Activated T-helper 2 cell treated with anti-CD3 and anti-CD28 coated beads, Interferon-gamma antibody, Interleukin-2, Interleukin-4, amounts not matched to agents 10 μg/mL and 5 μg/mL and 100 μg/mL, durations not matched to agents 14 hours and 24 hours and 36 hours (primary cell): ENCODE measurements at regions not wholly inside any gene's neighbourhood (a gene's known extent, or its start where the extent isn't known, plus 50 kb on each side); places are given as distances from the start of the nearest gene placed in this dataset.

Experiments
- DNase-seq: peaks from one replicate; pipeline ENCODE4 v3.0.0; 2021; ENCODE audit warnings: low spot score
- H3K27ac Mint-ChIP-seq: one replicate; pipeline ENCODE4 v1.8.0; 2021; ENCODE audit warnings: mixed read lengths
- H3K27me3 Mint-ChIP-seq: one replicate; pipeline ENCODE4 v1.8.0; 2021; ENCODE audit warnings: low read depth, mixed read lengths
- H3K36me3 Mint-ChIP-seq: one replicate; pipeline ENCODE4 v1.8.0; 2021; ENCODE audit warnings: low read depth, mixed read lengths
- H3K4me1 Mint-ChIP-seq: one replicate; pipeline ENCODE4 v1.8.0; 2021; ENCODE audit warnings: low read depth, mixed read lengths
- H3K4me3 Mint-ChIP-seq: one replicate; pipeline ENCODE4 v1.8.0; 2021; ENCODE audit warnings: low read depth, mild to moderate bottlenecking, moderate library complexity, mixed read lengths
- H3K9me3 Mint-ChIP-seq: one replicate; pipeline ENCODE4 v1.8.0; 2021; ENCODE audit warnings: mixed read lengths
- intact Hi-C: fragments of 100-400 bp; cut with micrococcal nuclease; formaldehyde crosslinking; loops from one replicate; pipeline ENCODE4 v1.15.1; 2023

DNA sequence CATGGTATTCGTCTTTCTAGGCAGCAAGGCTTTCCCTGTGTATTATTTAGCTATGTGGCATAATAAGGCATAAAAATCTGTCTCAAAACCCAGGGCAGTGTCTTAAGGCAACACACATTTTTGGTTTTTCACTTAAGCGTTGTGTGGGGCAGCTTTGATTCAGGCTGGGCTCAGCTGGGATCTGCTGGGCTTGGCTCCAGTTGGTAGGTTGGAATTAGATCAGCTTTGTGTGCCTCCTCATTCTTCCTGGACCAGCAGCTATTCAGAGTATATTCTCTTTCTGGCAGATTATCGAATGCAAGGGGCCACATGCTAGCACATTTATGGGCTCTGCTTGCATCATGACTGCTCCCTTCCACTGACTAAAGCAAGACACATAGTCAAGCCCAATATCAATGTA lies 487.9 kb downstream of the RFPL4B start:
- no peak overlapping the region for H3K27ac Mint-ChIP-seq
- H3K36me3 Mint-ChIP-seq, result no peaks in the 10 kb centered on the region
- intact Hi-C loops, result no loop called here
- H3K4me1 Mint-ChIP-seq, result no peaks in the 10 kb centered on the region
- no peak overlapping the region for H3K4me3 Mint-ChIP-seq
- DNase-seq, result no peak
- no peaks in the 10 kb centered on the region for H3K27me3 Mint-ChIP-seq
- no peaks in the 10 kb centered on the region for H3K9me3 Mint-ChIP-seq

DNA sequence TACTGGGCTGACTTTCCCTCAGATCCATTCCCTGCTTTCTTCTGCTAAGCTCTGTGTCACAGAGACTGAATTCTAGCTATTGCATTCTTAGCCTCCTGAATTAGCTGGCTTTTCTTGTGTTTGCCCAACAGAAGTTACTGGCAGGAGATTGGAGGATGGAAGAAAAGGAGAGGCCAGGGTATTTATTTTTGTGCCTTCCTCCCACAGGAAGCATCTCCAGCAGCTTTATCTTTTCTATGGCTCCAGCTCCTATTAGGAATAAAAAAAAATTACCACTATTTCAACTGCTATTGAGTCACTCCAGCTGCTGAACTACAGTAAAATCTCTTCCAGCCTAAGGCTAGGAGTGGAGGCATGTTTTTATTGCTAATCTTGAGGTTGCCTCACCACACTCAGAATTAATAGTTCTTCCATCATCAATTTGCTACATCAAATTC lies 492.4 kb downstream of the RFPL4B start:
- Mint-ChIP-seq H3K27me3 (no peaks in the 10 kb centered on the region), H3K4me1 (no peaks in the 10 kb centered on the region), H3K36me3 (no peaks in the 10 kb centered on the region), H3K27ac (no peak overlapping the region), H3K4me3 (no peak overlapping the region), H3K9me3 (peaks cover 3% of the 10 kb centered on the region)
- no peak for DNase-seq
- intact Hi-C loops, result no loop called here

DNA sequence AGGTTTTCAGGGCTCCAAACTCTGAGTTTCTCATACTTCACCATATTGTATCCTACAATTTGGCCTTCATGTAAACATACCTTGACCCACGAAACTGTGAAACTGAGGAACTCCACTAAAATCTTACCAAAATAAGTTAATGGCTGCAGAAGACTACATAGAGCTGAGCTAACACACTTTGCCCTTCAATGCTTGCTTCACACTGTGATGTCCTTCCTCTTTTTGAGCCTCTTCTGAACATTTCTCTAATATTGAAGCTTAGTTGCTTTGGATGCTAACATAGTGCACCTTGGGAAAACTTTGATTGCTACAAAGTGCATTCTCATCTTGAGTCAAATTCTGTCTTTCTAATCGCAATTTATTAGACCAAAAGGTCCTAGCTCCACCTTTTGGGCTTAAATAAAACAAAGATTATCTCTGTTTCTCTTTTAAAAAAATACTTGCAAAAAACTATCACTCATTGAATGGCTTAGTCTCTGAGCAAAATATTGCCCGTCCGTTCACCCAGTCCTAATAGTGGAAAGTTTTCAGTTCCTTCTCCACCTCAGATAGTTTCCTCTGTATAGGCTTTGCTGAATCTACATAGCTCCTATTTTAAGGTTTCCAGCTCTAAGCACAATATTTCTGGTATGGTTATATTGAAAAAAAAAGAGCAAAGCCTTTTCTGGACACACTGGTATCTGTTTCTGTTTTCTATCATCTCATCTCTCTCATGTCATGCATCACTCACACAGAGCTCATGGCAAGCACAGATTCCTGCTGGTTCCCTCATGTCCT lies 494.6 kb downstream of the RFPL4B start:
- intact Hi-C loops, result no loop called here
- Mint-ChIP-seq H3K4me1 (no peaks in the 10 kb centered on the region), H3K4me3 (no peak overlapping the region), H3K27me3 (no peaks in the 10 kb centered on the region), H3K9me3 (peaks cover 3% of the 10 kb centered on the region), H3K27ac (no peak overlapping the region), H3K36me3 (no peaks in the 10 kb centered on the region)
- DNase-seq, result no peak

DNA sequence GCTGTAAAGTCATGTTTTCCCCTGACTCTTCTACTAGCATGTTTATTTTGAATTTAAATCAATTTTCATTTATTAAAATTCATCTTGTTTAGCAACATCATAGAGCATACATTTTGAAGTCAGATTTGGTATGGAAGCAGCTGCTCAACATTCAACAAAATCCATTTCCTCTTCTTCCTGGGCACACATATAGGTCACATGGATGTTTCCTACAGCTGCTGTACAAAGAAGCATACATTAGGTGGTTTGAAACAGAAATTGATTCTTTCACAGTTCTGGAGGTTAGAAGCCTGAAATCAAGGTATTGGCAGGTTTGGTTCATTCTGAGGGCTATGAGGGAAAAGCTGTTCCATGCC lies 495.2 kb downstream of the RFPL4B start:
- no peak for DNase-seq
- no peaks in the 10 kb centered on the region for H3K27me3 Mint-ChIP-seq

DNA sequence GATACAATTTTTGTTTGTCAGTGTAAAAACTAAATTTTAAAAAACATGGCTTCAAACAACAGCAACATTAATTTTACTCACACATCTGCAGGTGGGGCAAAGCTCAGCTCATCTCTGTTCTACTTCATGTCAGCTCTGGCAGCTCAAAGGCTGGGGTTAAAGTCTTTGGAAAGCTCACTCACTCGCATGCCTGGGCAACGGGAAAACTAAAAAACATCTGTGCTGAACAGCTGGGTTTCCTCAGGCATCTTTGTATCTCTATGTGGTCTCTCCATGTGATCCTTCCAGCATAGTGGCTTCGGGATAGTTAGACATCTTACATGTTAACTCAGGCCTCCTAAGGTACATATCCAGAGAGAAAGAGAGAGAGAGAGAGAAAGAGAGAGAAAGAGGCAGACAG lies 499.6 kb downstream of the RFPL4B start:
- H3K4me1 Mint-ChIP-seq, result no peaks in the 10 kb centered on the region
- H3K27me3 Mint-ChIP-seq, result no peaks in the 10 kb centered on the region
- H3K9me3 Mint-ChIP-seq, result peaks cover 3% of the 10 kb centered on the region
- intact Hi-C loops, result no loop called here
- DNase-seq, result no peak
- no peak overlapping the region for H3K4me3 Mint-ChIP-seq
- H3K36me3 Mint-ChIP-seq, result no peaks in the 10 kb centered on the region
- no peak overlapping the region for H3K27ac Mint-ChIP-seq

More for the DNA sequence above, 495.2 kb downstream of the RFPL4B start:
- Mint-ChIP-seq H3K4me3 (no peak overlapping the region), H3K9me3 (peaks cover 3% of the 10 kb centered on the region), H3K27ac (no peak overlapping the region), H3K36me3 (no peaks in the 10 kb centered on the region), H3K4me1 (no peaks in the 10 kb centered on the region)
- intact Hi-C loops, result no loop called here

DNA sequence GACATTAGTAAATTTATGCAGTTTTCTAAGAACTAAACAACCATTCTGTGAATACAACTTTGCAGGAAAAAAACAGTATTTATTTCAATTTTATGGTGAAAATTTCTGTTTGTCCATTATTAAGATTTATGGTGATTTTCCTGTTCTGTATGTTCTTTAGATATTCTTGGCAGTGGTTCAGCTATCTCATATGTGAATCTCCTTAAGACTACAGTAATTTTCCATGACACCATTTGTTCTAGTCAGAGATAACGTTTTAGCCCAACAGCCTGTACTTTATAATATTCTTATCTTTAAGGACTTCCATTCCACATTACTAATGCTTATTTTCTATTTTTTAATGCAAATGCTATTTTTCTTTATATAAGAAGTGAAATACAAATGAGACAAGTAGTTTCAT lies 504.0 kb downstream of the RFPL4B start:
- Mint-ChIP-seq H3K4me3 (no peak overlapping the region), H3K9me3 (no peaks in the 10 kb centered on the region), H3K27me3 (no peaks in the 10 kb centered on the region), H3K36me3 (no peaks in the 10 kb centered on the region), H3K27ac (no peak overlapping the region), H3K4me1 (no peaks in the 10 kb centered on the region)
- intact Hi-C loops, result no loop called here
- DNase-seq, result no peak

DNA sequence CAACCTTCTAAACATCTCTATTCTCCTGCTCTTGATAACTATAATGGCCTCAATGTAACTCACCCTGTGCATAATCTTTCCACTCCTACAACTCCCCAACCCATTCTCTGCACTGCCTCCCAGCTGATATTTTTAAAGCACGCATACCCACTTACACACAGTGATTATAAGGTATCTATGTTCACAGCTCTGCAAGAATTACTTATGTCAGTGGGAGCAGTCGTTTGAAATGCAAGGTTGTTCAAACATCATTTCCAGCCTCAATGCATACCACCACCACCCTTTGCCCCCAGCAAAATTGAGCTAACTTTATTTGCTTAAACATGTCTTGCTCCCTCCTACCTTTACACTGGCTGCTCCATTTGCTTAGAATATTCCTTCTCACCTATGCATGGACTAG lies 506.0 kb downstream of the RFPL4B start:
- Mint-ChIP-seq H3K4me1 (no peaks in the 10 kb centered on the region), H3K36me3 (no peaks in the 10 kb centered on the region), H3K27me3 (no peaks in the 10 kb centered on the region), H3K4me3 (no peak overlapping the region), H3K27ac (no peak overlapping the region), H3K9me3 (no peaks in the 10 kb centered on the region)
- intact Hi-C loops, result no loop called here
- no peak for DNase-seq

DNA sequence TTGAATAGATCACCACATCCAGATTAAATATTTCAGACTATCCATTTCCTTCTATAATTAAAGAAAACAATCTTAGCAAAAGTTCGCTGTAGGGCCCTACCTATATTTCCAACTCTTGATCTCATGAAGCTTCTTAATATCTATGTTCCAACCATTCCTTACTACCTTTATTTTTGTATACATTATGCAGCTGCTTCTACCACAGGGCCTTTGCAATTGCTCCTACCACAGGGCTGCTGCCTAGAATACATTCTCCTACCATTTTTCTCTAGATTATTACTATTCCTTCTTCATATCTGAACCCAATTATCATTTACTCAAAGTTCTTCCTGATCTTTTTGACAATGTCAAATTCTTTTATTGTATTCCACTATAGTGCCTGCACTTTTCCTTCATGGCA lies 516.6 kb downstream of the RFPL4B start:
- no peaks in the 10 kb centered on the region for H3K9me3 Mint-ChIP-seq
- no peaks in the 10 kb centered on the region for H3K36me3 Mint-ChIP-seq
- no peak for DNase-seq
- H3K27ac Mint-ChIP-seq, result no peak overlapping the region
- no peaks in the 10 kb centered on the region for H3K4me1 Mint-ChIP-seq
- no peaks in the 10 kb centered on the region for H3K27me3 Mint-ChIP-seq
- H3K4me3 Mint-ChIP-seq, result no peak overlapping the region
- intact Hi-C loops, result no loop called here

DNA sequence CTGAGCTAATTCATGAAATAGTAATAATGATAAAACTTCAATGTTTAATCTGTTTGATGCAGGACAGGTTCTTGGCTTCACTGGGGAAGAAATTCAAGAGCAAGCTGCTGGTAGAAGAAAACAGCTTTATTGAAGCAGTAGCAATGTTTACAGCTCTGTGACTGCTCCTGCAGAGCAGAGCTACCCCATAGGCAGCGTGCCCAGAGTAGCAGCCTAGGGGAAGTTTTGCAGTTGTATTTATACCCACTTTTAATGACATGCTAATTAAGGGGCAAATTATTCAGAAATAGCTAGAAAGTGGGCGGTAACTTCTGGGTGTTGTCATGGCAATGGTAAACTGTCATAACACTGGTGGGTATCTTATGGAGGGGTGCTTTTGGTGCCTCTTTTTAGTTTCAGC lies 518.0 kb downstream of the RFPL4B start:
- Mint-ChIP-seq H3K4me3 (no peak overlapping the region), H3K27me3 (no peaks in the 10 kb centered on the region), H3K27ac (no peak overlapping the region), H3K9me3 (peaks cover 11% of the 10 kb centered on the region), H3K36me3 (no peaks in the 10 kb centered on the region), H3K4me1 (no peaks in the 10 kb centered on the region)
- DNase-seq, result no peak
- intact Hi-C loops, result no loop called here

DNA sequence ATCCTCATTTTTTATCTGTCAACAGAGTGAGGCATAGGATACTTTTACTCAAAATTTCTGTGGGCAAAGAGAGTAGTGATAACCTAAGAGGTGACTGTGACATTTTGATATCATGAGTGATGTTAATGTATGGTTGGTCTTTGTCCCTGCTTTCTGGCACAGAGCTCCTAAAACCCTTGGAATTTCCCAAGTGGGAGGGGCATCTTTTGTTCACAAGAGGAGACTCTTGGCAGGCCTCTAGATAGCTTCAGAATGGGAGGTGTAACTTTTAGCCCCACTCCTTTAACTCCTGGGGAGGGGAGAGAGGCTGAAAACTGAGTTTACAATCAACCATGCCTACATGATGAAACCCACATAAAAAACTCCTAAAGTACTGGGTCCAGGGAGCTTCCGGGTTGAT lies 527.8 kb downstream of the RFPL4B start:
- intact Hi-C loops, result no loop called here
- Mint-ChIP-seq H3K4me1 (no peaks in the 10 kb centered on the region), H3K4me3 (no peak overlapping the region), H3K27me3 (no peaks in the 10 kb centered on the region), H3K27ac (no peak overlapping the region), H3K36me3 (no peaks in the 10 kb centered on the region), H3K9me3 (peaks cover 9% of the 10 kb centered on the region)
- DNase-seq, result no peak

DNA sequence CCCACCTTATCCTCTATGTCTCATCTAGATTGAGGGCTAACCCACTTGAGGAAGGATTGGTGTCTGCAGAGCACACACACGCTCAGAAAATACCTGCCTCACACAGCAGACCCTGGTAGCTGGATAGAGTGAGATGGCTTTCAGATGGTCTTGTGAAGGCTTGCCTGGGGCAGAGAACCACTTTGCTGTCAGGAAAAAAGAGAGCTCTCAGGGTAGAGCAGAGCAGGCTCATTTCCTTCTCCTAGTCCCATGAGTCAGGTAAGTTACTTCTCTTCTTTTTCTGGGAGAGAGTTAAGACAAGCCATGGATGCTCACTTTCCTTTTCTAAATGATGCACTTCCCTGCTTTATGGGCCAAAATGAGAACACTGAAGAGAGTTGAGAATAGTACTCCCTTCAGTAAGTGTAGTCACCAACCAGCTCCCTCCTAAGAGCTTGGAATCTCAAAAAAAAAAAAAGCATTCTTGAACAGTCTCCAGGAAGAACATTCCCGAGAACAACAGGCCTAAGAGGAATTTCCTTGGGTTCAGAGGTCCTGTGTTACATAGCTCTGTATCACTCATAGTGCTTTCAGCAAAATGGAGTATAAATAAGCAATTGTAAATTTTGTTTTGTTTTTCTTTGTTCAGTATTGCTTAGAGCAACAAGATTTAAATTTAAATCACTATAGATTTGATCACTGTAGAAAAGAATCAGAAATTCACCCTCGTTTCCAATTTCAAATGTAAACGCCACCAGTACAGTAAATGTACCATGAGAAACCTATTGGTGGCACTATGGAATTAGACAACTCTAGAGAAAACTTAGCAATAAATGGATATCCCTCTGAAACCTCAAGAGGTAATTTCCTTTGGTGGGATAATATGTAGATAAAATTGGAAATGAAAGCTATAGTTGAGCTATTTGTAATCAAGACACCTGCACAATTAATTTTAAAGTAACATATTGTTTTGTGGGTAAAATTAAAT lies 530.3 kb downstream of the RFPL4B start:
- Mint-ChIP-seq H3K9me3 (no peaks in the 10 kb centered on the region), H3K27ac (no peak overlapping the region), H3K4me1 (no peaks in the 10 kb centered on the region), H3K4me3 (no peak overlapping the region), H3K27me3 (no peaks in the 10 kb centered on the region), H3K36me3 (no peaks in the 10 kb centered on the region)
- no peak for DNase-seq
- intact Hi-C loops, result no loop called here

DNA sequence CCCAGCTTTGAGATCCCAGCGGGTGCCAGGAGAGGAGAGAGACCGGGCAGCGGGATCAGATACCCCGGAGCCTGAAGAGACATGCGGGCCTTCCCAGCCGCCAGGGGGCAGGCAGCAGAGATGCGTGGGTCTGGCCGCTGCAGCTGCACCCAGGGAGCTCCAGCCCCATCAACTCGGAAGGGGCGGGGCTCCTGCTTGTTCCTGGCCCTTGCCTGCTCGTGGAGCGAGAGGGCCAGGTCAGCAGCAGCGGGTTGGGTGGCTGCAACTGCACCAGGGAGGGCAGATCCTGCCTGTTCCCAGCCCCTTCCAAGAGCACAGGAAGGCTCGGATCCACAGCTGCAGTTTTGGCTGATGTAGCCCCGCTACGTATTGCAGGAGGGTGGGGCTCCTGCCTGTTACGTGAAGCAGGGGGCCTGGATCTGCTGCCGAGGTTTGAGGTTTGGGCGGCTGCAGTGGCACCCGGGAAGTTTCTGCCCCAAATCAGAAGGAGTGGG lies 532.8 kb downstream of the RFPL4B start:
- peak; percentile 13 for DNase-seq
- Mint-ChIP-seq H3K27me3 (no peaks in the 10 kb centered on the region), H3K36me3 (no peaks in the 10 kb centered on the region), H3K4me1 (no peaks in the 10 kb centered on the region), H3K4me3 (peak overlapping the region; percentile 45), H3K9me3 (no peaks in the 10 kb centered on the region), H3K27ac (no peak overlapping the region)
- intact Hi-C loops, result no loop called here

DNA sequence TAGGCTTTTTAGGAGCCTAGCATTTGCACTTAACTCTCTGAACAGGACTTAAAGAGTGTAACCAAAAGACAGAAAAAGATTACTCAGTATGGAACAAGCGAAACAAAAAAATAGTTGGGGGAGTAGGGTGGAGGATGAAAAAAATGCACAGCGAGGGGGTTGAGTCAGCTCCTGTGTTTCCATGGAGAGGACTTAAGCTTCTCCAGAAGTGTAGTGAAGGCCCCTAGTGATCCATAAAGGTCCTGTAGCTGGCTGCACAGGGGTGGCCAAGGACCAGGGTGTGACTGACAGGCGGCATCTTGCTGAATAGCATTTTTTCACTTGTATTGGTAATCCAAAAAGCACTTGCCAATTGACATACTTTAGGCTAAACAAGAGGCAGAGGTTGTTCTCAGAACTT lies 533.9 kb downstream of the RFPL4B start:
- H3K4me3 Mint-ChIP-seq, result no peak overlapping the region
- no peaks in the 10 kb centered on the region for H3K9me3 Mint-ChIP-seq
- no peaks in the 10 kb centered on the region for H3K36me3 Mint-ChIP-seq
- no peaks in the 10 kb centered on the region for H3K4me1 Mint-ChIP-seq
- no peaks in the 10 kb centered on the region for H3K27me3 Mint-ChIP-seq
- intact Hi-C loops, result no loop called here
- H3K27ac Mint-ChIP-seq, result no peak overlapping the region
- DNase-seq, result no peak
